ENCODE measurements at regions not wholly inside any gene's neighbourhood (a gene's known extent, or its start where the extent isn't known, plus 50 kb on each side); places are given as distances from the start of the nearest gene placed in this dataset.
"Not testable (repeated sequence)": the region's sequence is repeated elsewhere in the genome, so short reads cannot be mapped to it uniquely, and the experiment has no call there.

- DNase-seq: no peak
These were observed 890.0 kb upstream of the CITED2 start for GRCh38 chr6:140264431-140264830.

DNA sequence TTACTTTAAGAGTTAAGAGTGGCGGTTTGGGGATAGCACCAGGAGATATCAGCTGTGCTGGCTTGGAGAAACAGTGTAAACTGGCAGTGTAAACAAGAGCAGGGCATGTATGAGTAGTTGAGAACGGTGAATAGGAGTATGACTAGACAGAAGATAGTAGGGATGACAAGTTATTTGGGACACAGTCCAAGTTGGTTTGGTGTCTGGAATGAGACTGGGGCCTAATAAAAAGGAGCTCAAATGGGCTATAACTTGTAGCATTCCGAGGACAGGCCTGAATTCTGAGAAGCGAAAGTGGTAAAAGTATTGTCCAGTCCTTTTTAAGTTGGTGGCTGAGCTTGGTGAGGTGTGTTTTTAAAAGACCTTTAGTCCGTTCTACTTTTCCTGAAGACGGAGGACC, 883.9 kb upstream of the CITED2 start:
- DNase-seq: not testable (repeated sequence)

DNA sequence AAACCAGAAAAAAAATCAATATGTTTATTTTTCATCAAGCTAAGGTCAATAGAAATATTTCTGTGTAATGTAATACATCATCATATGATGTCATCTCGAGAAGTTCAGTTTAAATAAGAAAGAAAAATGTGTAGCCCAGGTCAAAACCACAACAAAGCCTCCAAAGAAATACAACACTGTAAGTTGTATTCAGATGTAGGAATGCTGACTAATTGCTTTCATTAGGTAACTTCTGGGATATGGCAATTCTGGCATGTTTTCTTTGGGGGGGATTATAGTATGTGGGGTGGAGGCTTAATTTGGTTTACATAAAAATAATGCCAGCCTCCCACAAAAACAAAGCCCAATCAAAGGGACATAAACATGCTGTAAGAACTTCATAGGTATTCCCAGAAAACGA, 881.8 kb upstream of the CITED2 start:
- no peak for DNase-seq

DNA sequence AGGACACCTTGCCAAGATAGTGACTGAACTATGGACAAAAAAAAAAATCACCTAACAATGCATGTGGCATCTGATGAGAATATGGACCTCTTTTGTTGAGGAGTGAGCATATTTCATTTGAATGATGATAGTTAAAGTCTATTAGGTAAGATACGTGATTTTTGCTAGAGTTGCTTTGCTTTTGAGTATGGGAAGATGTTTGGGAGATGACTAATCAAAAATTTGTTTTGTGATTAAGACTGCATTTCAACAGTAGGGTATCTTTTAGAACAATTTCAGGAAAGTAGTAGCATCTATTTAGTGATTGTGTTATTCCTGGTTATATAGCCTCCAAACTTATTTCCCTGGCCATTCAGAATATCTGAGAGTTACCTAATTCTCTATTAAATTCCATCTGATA, 878.6 kb upstream of the CITED2 start:
- DNase-seq: no peak

- no peak for DNase-seq
These were observed 877.7 kb upstream of the CITED2 start for GRCh38 chr6:140252099-140252498.

- no peak for DNase-seq
These were observed 871.0 kb upstream of the CITED2 start for GRCh38 chr6:140245296-140246040.

GRCh38 chr6:140237251-140237650, 862.8 kb upstream of the CITED2 start:
- no peak for DNase-seq

GRCh38 chr6:140236732-140237131, 862.3 kb upstream of the CITED2 start:
- no peak for DNase-seq

GRCh38 chr6:140230282-140230681, 855.8 kb upstream of the CITED2 start:
- DNase-seq: no peak

GRCh38 chr6:140228491-140228890, 854.0 kb upstream of the CITED2 start:
- no peak for DNase-seq

DNA sequence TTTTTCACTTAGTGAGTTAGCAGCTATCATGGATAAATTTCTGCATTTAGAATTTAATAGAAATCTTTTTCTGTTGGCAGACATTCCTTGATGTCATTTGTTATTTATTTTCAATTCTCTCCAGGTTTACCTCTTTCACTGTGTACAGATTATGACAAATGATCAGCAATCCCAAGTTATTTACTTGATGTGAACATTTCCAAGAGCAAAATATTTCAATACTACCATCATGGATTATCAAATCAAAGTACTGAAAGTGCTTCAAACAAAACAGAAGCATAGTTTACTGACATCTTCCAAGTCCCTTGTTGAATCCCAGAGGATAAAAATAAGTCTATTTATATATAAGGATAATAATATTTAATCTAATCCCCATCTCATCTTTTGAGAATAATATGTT, 852.2 kb upstream of the CITED2 start:
- DNase-seq: no peak

- peak; percentile 8 for DNase-seq
These were observed 851.4 kb upstream of the CITED2 start for GRCh38 chr6:140225701-140226436.

- no peak for DNase-seq
These were observed 842.8 kb upstream of the CITED2 start for GRCh38 chr6:140217283-140217682.

- DNase-seq: no peak
These were observed 835.3 kb upstream of the CITED2 start for GRCh38 chr6:140209775-140210174.

- DNase-seq: peak; percentile 89
These were observed 833.8 kb upstream of the CITED2 start for GRCh38 chr6:140208286-140208685.

GRCh38 chr6:140205795-140206593, 831.5 kb upstream of the CITED2 start:
- DNase-seq: no peak

- no peak for DNase-seq
These were observed 829.7 kb upstream of the CITED2 start for GRCh38 chr6:140204154-140204553.

DNA sequence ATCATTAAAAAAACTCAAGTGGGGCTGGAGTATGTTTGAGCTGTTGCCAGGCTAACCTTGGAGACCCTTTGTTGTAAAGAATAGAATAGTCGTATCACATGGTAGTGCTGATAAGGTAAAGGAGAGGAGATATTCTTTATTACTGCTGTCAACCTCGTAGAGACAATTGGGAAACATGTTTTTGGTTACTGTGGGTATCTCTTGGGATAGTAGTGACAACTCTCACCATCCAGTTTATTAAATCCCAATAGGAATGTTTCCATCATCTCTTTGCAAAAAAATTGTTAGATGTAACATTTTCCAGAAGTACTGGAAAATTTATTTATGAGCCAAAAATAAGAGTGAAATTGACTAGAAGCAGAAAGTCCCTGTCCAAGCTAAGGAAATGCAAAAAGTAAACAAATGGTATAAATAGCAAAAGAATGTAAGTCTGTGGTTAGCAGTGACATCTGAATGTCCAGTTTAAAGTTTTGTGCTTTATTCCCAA, 829.3 kb upstream of the CITED2 start:
- DNase-seq: peak; percentile 74

DNA sequence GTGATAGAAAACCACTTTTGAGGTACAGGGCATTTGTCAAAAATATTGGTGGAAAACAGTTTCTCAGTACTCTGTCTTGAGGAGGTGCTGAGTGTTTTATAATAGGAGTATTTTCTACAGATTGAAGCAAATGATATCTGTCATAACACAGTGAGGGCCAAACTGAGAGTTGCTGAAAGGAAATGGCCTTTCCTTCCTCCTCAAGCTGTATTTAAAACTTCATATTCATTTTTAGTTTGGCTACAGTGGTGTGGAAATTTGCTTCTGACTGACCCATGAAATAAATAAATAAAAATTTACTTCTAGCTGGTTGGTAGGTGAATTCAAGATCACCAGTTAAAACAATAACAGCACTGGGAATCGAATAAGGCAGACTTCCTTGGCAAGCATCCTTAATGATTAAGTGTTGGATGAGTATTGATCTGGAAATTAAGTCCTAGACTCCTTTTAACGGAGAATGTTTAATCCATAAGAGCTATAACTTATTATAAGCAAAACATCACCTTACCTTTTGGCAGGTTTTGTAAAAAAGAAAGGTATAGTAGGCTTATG, 828.6 kb upstream of the CITED2 start:
- DNase-seq: no peak

DNA sequence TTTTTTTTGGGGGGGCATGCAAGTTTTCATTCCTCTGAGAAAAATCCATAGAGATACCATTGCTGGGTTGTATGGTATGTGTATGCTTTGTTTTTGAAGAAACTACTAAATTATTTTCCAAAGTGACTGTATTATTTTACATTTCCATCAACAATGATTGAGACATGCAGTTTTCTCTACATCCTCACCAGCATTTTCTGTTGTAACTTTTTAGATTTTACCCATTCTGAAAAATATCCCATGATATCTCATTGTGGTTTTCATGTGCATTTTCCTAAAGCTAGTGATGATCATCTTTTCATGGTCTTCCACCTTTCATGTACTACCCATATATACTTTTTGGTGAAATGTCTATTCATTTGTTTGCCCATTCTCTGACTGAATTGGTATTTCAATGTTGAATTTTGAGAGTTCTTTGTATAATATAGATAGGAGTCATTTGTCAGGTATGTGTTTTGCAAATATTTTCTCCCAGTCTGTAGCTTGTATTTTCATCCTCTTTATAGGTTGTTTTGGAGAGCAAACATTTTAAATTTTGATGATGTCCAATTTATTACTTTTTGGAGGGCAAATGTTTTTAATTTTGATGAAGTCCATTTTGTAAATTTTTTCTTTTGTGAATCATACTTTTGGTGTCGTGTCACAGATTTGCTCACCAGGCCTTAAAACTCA, 827.5 kb upstream of the CITED2 start:
- no peak for DNase-seq

DNA sequence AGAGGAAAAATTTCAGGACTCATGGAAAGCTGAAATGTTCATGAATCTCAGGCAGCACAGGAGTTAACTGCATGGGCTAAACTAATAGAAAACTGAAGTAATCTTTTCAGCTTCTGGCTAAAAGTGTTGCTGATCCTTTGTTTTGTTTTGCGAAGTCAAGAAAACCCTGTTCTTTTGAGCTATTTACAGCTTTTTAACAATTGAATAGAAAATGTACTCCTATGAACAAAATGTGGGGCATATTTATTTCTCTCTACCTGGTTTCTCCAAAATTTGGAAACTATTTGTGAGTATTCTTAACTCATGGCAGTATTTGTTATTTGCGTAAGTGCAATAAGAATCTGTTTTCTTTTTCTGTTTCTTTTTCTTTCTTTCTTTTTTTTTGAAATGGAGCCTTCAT, 818.8 kb upstream of the CITED2 start:
- peak; percentile 8 for DNase-seq

DNA sequence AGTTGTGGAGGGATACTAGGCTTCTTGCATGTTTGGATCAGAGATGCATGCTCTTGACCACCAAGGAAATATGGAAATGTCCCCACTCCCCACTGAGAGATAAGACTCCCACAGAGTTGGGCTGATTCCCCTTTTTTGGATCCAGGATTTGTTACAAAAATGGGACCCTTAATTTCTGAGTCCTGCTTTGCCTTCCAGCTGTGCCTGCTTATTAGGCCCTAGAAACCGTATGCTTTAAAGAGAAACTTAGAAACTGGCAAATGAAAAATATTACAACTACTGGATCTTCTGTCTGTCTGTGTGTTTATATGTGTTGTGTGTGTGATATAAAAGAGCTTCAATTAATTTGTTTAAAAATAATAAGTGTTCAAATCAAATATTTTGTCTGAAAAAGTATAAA, 817.6 kb upstream of the CITED2 start:
- DNase-seq: no peak

DNA sequence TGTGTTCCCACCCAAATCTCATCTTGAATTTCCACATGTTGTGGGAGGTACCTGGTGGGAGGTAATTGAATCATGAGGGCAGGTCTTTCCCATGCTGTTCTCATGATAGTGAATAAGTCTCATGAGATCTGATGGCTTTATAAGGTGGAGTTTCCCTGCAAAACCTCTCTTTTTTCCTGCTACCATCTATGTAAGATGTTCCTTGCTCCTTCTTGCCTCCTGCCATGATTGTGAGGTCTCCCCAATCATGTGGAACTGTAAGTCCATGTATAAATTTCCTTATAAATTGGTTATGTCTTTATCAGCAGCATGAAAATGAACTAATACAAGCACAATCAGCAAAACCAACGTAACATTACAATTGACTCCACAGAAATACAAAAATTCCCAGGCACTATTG, 814.8 kb upstream of the CITED2 start:
- DNase-seq: not testable (repeated sequence)

Data from NCI-H1105 treated with DMSO at 0.1 percent for 48 hours (cell line).